BJ (cell line): ENCODE measurements at regions not wholly inside any gene's neighbourhood (a gene's known extent, or its start where the extent isn't known, plus 50 kb on each side); places are given as distances from the start of the nearest gene placed in this dataset.

ENCODE experiments used
- CTCF ChIA-PET: fragments of 350-600 bp; formaldehyde crosslinking; extraction: SDS; loops from one replicate; lab custom pipeline; 2021; ENCODE audit warnings: antibody characterized with exemption, inconsistent platforms; lab: Yijun Ruan, JAX
- POLR2A ChIA-PET: fragments of 300-600 bp; sonication (Branson Sonifier 250); formaldehyde crosslinking; extraction: SDS; loops from one replicate; lab custom pipeline; 2021; ENCODE audit warnings: antibody characterized with exemption; lab: Charles Lee
- DNase-seq: peaks from one replicate; pipeline ENCODE4 v3.0.0-alpha.2; 2011; ENCODE audit warnings: low read depth
- H3K27me3 ChIP-seq: 2 replicates; pipeline ENCODE4 v1.6.0; 2011; ENCODE audit warnings: low read length; ENCODE audit not compliant: control insufficient read depth, insufficient read depth
- H3K36me3 ChIP-seq: 2 replicates; pipeline ENCODE4 v1.5.1; 2011; ENCODE audit warnings: low read length; ENCODE audit not compliant: control insufficient read depth, insufficient read depth
- H3K4me3 ChIP-seq: 2 replicates; pipeline ENCODE4 v1.5.1; 2011; ENCODE audit warnings: low read depth, mild to moderate bottlenecking, control low read depth, low read length
- TF ChIP-seq, protein P1 (sequence below): IDR thresholded peaks from 2 replicates; pipeline ENCODE4 v1.5.1; 2011; ENCODE audit warnings: low read depth, mild to moderate bottlenecking, control low read depth, inconsistent platforms, low read length, moderate library complexity; ENCODE audit not compliant: insufficient read depth

GRCh38 chr1:187876775-187877174, 1048.0 kb downstream of the PLA2G4A start:
- Histone ChIP-seq H3K36me3 (no peaks in the 10 kb centered on the region), H3K27me3 (no peaks in the 10 kb centered on the region), H3K4me3 (no peak overlapping the region)
- POLR2A ChIA-PET, result no interaction called here
- DNase-seq, result no peak
- TF ChIP-seq, protein P1, sequence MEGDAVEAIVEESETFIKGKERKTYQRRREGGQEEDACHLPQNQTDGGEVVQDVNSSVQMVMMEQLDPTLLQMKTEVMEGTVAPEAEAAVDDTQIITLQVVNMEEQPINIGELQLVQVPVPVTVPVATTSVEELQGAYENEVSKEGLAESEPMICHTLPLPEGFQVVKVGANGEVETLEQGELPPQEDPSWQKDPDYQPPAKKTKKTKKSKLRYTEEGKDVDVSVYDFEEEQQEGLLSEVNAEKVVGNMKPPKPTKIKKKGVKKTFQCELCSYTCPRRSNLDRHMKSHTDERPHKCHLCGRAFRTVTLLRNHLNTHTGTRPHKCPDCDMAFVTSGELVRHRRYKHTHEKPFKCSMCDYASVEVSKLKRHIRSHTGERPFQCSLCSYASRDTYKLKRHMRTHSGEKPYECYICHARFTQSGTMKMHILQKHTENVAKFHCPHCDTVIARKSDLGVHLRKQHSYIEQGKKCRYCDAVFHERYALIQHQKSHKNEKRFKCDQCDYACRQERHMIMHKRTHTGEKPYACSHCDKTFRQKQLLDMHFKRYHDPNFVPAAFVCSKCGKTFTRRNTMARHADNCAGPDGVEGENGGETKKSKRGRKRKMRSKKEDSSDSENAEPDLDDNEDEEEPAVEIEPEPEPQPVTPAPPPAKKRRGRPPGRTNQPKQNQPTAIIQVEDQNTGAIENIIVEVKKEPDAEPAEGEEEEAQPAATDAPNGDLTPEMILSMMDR, result no peak
- CTCF ChIA-PET, result no interaction called here

- ChIA-PET CTCF (no interaction called here), POLR2A (no interaction called here)
- no peak for DNase-seq
Observed at GRCh38 chr1:187877220-187877619, 1048.5 kb downstream of the PLA2G4A start.

GRCh38 chr1:187878883-187879282, 1050.1 kb downstream of the PLA2G4A start:
- Histone ChIP-seq H3K27me3 (no peaks in the 10 kb centered on the region), H3K36me3 (no peaks in the 10 kb centered on the region), H3K4me3 (no peak overlapping the region)
- CTCF ChIA-PET, result no interaction called here
- DNase-seq, result no peak
- POLR2A ChIA-PET, result no interaction called here
- TF ChIP-seq, protein P1, result no peak

More at GRCh38 chr1:187877220-187877619, 1048.5 kb downstream of the PLA2G4A start:
- TF ChIP-seq, protein P1, result no peak
- Histone ChIP-seq H3K4me3 (no peak overlapping the region), H3K36me3 (no peaks in the 10 kb centered on the region), H3K27me3 (no peaks in the 10 kb centered on the region)

- DNase-seq, result no peak
- H3K4me3 ChIP-seq, result no peak overlapping the region
- H3K36me3 ChIP-seq, result no peaks in the 10 kb centered on the region
- no peaks in the 10 kb centered on the region for H3K27me3 ChIP-seq
- TF ChIP-seq, protein P1, result no peak
- CTCF ChIA-PET, result no interaction called here
- POLR2A ChIA-PET, result no interaction called here
Observed at GRCh38 chr1:187883356-187883755, 1054.6 kb downstream of the PLA2G4A start.

DNA sequence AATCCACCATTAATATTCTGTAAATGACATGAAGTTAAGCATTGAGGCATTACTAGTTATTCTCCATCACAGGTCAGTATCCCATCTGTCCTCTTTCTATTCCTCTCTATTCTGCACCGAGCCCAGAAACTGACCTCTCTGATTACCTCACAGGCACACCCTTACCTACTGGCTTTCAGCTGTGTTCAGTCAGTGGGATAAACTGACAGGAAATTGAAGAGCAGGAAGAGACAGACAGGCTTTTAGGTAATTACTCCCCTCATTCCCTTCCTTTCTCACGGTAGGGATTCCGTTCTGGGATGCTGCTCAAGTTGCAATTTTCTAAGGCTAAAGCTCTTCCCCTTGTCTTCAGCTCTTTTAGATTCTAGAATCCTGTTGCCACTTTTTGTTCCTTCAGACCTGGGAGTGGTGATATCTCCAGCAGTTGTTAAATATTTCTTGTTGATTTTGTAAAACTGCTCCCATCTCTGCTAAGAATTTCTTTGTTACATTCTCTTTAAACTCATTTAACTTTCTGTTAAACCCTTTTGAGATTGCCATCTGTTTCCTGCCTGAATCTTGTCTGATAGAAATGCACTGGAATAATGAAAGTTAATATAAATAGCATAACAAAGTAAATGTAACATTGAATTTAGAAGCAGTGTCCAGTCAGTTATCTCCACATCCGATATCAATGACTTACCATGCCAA, 1063.4 kb downstream of the PLA2G4A start:
- CTCF ChIA-PET, result no interaction called here

More for the DNA sequence above, 1063.4 kb downstream of the PLA2G4A start:
- POLR2A ChIA-PET, result no interaction called here
- DNase-seq, result no peak
- no peaks in the 10 kb centered on the region for H3K27me3 ChIP-seq
- no peaks in the 10 kb centered on the region for H3K36me3 ChIP-seq
- no peak overlapping the region for H3K4me3 ChIP-seq
- TF ChIP-seq, protein P1, result no peak
